ENCODE measurements at regions not wholly inside any gene's neighbourhood (a gene's known extent, or its start where the extent isn't known, plus 50 kb on each side); places are given as distances from the start of the nearest gene placed in this dataset.

DNA sequence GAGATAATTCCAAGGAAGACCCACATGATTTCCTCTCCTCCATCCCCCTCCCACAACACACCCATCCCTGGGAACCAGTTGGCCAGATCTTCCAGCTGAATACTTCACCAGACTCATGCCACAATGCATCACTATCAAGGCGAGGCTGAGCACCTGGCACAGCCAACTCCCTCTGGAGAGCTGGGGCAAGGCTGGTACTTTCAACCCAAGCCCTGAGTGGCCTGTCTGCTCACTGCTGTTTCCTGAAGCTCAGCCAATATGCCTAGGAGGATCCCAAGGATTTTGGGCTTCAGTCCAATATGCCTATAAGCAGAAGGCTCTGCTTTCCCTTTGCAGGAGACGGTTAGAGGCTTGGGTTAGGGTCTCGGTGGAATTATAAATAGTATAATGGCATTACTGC, 90.9 kb upstream of the NEO1 start:
- TF ChIP-seq SP1 (IDR thresholded peaks at IDR 0.05) (no peak), ARNT (IDR thresholded peaks at IDR 0.05) (no peak)

Measured in HEK293T (cell line).